Breast epithelium (tissue), 3 donors: ENCODE measurements at regions not wholly inside any gene's neighbourhood (a gene's known extent, or its start where the extent isn't known, plus 50 kb on each side); places are given as distances from the start of the nearest gene placed in this dataset.

ENCODE experiments used
- POLR2A ChIP-seq: fragments of 450-650 bp; IDR thresholded peaks from one replicate; pipeline ENCODE4 v1.6.1; 2016; ENCODE audit warnings: antibody characterized with exemption, mild to moderate bottlenecking, moderate library complexity
- TF ChIP-seq, protein P1 (sequence below), 3 donors: fragments of 450-650 bp; IDR thresholded peaks; one replicate each; pipeline ENCODE4 v1.5.1; 2016 to 2017; ENCODE audit warnings: antibody characterized with exemption in 3 of 3, mild to moderate bottlenecking in 3 of 3, moderate library complexity in 3 of 3

DNA sequence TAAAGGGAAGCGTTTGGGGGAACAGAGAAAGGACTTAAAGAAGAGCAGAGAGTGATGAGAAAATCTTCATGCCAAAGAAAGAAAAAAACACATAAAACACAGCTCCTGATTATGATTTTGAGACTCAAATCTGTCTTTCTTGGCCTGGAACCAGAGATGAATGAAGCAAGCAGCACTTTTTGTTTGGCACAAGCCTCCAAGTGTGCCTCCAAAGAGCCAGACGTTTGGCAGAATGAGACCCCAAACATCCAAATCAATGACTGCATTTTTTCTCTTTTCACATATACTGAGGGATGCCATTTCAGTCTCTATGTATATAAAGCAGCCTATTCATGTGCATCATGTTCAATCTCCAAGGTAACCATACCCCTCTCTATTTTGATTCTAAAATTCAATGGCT, 424.2 kb downstream of the TUSC1 start:
- no peak for TF ChIP-seq POLR2A
- TF ChIP-seq, protein P1, sequence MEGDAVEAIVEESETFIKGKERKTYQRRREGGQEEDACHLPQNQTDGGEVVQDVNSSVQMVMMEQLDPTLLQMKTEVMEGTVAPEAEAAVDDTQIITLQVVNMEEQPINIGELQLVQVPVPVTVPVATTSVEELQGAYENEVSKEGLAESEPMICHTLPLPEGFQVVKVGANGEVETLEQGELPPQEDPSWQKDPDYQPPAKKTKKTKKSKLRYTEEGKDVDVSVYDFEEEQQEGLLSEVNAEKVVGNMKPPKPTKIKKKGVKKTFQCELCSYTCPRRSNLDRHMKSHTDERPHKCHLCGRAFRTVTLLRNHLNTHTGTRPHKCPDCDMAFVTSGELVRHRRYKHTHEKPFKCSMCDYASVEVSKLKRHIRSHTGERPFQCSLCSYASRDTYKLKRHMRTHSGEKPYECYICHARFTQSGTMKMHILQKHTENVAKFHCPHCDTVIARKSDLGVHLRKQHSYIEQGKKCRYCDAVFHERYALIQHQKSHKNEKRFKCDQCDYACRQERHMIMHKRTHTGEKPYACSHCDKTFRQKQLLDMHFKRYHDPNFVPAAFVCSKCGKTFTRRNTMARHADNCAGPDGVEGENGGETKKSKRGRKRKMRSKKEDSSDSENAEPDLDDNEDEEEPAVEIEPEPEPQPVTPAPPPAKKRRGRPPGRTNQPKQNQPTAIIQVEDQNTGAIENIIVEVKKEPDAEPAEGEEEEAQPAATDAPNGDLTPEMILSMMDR (IDR thresholded peaks at IDR 0.05) = no peak
